Immature natural killer cell (primary cell): ENCODE measurements at regions not wholly inside any gene's neighbourhood (a gene's known extent, or its start where the extent isn't known, plus 50 kb on each side); places are given as distances from the start of the nearest gene placed in this dataset.

Experiments
- DNase-seq, 3 donors: peaks; one replicate each; pipeline ENCODE4 v3.0.0; 2022; ENCODE audit warnings: mixed read lengths in 1 of 3
- H3K27ac Mint-ChIP-seq, 6 donors: one replicate each; pipeline ENCODE4 v1.8.0; 2020; ENCODE audit warnings: mixed read lengths in 6 of 6, mild to moderate bottlenecking in 5 of 6, inconsistent platforms in 4 of 6, moderate library complexity in 3 of 6
- H3K27me3 Mint-ChIP-seq, 3 donors: one replicate each; pipeline ENCODE4 v1.8.0; 2020 to 2021; ENCODE audit warnings: low read depth in 3 of 3, mild to moderate bottlenecking in 3 of 3, mixed read lengths in 3 of 3, moderate library complexity in 3 of 3, inconsistent platforms in 1 of 3
- H3K36me3 Mint-ChIP-seq, 3 donors: one replicate each; pipeline ENCODE4 v1.8.0; 2020; ENCODE audit warnings: mixed read lengths in 3 of 3, inconsistent platforms in 2 of 3, mild to moderate bottlenecking in 2 of 3
- H3K4me1 Mint-ChIP-seq, 2 donors: one replicate each; pipeline ENCODE4 v1.8.0; 2020; ENCODE audit warnings: inconsistent platforms in 2 of 2, mild to moderate bottlenecking in 2 of 2, mixed read lengths in 2 of 2, moderate library complexity in 1 of 2
- H3K4me3 Mint-ChIP-seq, 5 donors: one replicate each; pipeline ENCODE4 v1.8.0; 2020; ENCODE audit warnings: mild to moderate bottlenecking in 5 of 5, mixed read lengths in 5 of 5, inconsistent platforms in 3 of 5, moderate library complexity in 3 of 5
- H3K9me3 Mint-ChIP-seq, 6 donors: one replicate each; pipeline ENCODE4 v1.8.0; 2020; ENCODE audit warnings: mild to moderate bottlenecking in 6 of 6, mixed read lengths in 6 of 6, inconsistent platforms in 4 of 6, moderate library complexity in 3 of 6

- peaks cover 0 to 8% (median 7%) of the 10 kb centered on the region in 6 donors for H3K9me3 Mint-ChIP-seq
- no peak for DNase-seq
- H3K36me3 Mint-ChIP-seq, result no peaks in the 10 kb centered on the region
- no peak overlapping the region for H3K27ac Mint-ChIP-seq
- peaks cover 9% of the 10 kb centered on the region in 2 donors for H3K4me1 Mint-ChIP-seq
- H3K4me3 Mint-ChIP-seq, result no peak overlapping the region
- peaks cover 2 to 6% (median 5%) of the 10 kb centered on the region in 3 donors for H3K27me3 Mint-ChIP-seq
Measured at GRCh38 chr12:116393859-116394650, 116.6 kb upstream of the MED13L start.

- Mint-ChIP-seq H3K36me3 (no peaks in the 10 kb centered on the region), H3K4me3 (no peak overlapping the region), H3K4me1 (peaks cover 9% of the 10 kb centered on the region in 2 donors), H3K9me3 (peaks cover 0 to 8% (median 7%) of the 10 kb centered on the region in 6 donors), H3K27me3 (peaks cover 2 to 8% (median 2%) of the 10 kb centered on the region in 3 donors), H3K27ac (no peak overlapping the region)
- DNase-seq, result no peak
Measured at GRCh38 chr12:116395396-116395795, 117.9 kb upstream of the MED13L start.

- DNase-seq, result no peak
- Mint-ChIP-seq H3K4me1 (peaks cover 9% of the 10 kb centered on the region in 2 donors), H3K27ac (no peak overlapping the region), H3K9me3 (peaks cover 0 to 8% (median 7%) of the 10 kb centered on the region in 6 donors), H3K4me3 (no peak overlapping the region), H3K27me3 (peaks cover 1 to 10% (median 2%) of the 10 kb centered on the region in 3 donors), H3K36me3 (no peaks in the 10 kb centered on the region)
Measured at GRCh38 chr12:116397148-116397547, 119.7 kb upstream of the MED13L start.

GRCh38 chr12:116398193-116398592 is 120.7 kb upstream of the MED13L start:
- H3K27ac Mint-ChIP-seq, result no peak overlapping the region

GRCh38 chr12:116399055-116399454 is 121.6 kb upstream of the MED13L start:
- Mint-ChIP-seq H3K9me3 (peaks cover 0 to 8% (median 7%) of the 10 kb centered on the region in 6 donors), H3K36me3 (no peaks in the 10 kb centered on the region), H3K4me1 (peaks cover 2 to 3% of the 10 kb centered on the region in 2 donors), H3K4me3 (no peak overlapping the region), H3K27ac (no peak overlapping the region), H3K27me3 (peaks cover 2 to 10% (median 3%) of the 10 kb centered on the region in 3 donors)
- no peak for DNase-seq

More at GRCh38 chr12:116398193-116398592, 120.7 kb upstream of the MED13L start:
- no peaks in the 10 kb centered on the region for H3K36me3 Mint-ChIP-seq
- no peak for DNase-seq
- H3K4me3 Mint-ChIP-seq, result no peak overlapping the region
- H3K9me3 Mint-ChIP-seq, result peaks cover 0 to 8% (median 7%) of the 10 kb centered on the region in 6 donors
- H3K4me1 Mint-ChIP-seq, result peaks cover 7 to 8% of the 10 kb centered on the region in 2 donors
- peaks cover 2 to 10% (median 3%) of the 10 kb centered on the region in 3 donors for H3K27me3 Mint-ChIP-seq

- no peaks in the 10 kb centered on the region for H3K36me3 Mint-ChIP-seq
- no peak for DNase-seq
- no peaks in the 10 kb centered on the region for H3K4me1 Mint-ChIP-seq
- no peak overlapping the region for H3K27ac Mint-ChIP-seq
- peaks cover 0 to 8% (median 7%) of the 10 kb centered on the region in 6 donors for H3K9me3 Mint-ChIP-seq
- H3K27me3 Mint-ChIP-seq, result peaks cover 1 to 10% (median 2%) of the 10 kb centered on the region in 3 donors
- no peak overlapping the region for H3K4me3 Mint-ChIP-seq
Measured at GRCh38 chr12:116400636-116401372, 123.3 kb upstream of the MED13L start.

GRCh38 chr12:116401565-116401964 is 124.1 kb upstream of the MED13L start:
- no peaks in the 10 kb centered on the region for H3K4me1 Mint-ChIP-seq
- peaks cover 1 to 10% (median 2%) of the 10 kb centered on the region in 3 donors for H3K27me3 Mint-ChIP-seq
- no peak overlapping the region for H3K27ac Mint-ChIP-seq

GRCh38 chr12:116402163-116402939 is 124.9 kb upstream of the MED13L start:
- Mint-ChIP-seq H3K36me3 (no peaks in the 10 kb centered on the region), H3K9me3 (peaks cover 0 to 8% (median 5%) of the 10 kb centered on the region in 6 donors), H3K27me3 (peaks cover 1 to 10% (median 2%) of the 10 kb centered on the region in 3 donors), H3K4me3 (no peak overlapping the region), H3K27ac (no peak overlapping the region), H3K4me1 (no peaks in the 10 kb centered on the region)
- DNase-seq, result no peak

More at GRCh38 chr12:116401565-116401964, 124.1 kb upstream of the MED13L start:
- H3K9me3 Mint-ChIP-seq, result peaks cover 0 to 8% (median 7%) of the 10 kb centered on the region in 6 donors
- no peak for DNase-seq
- H3K4me3 Mint-ChIP-seq, result no peak overlapping the region
- no peaks in the 10 kb centered on the region for H3K36me3 Mint-ChIP-seq

- no peak for DNase-seq
- Mint-ChIP-seq H3K36me3 (no peaks in the 10 kb centered on the region), H3K27ac (no peak overlapping the region), H3K9me3 (peaks cover 0 to 5% (median 2%) of the 10 kb centered on the region in 6 donors), H3K27me3 (peaks cover 0 to 9% (median 1%) of the 10 kb centered on the region in 3 donors), H3K4me3 (no peak overlapping the region), H3K4me1 (no peaks in the 10 kb centered on the region)
Measured at GRCh38 chr12:116403546-116403945, 126.1 kb upstream of the MED13L start.

GRCh38 chr12:116404247-116404646 is 126.8 kb upstream of the MED13L start:
- no peak for DNase-seq
- Mint-ChIP-seq H3K27ac (no peak overlapping the region), H3K27me3 (peaks cover 0 to 6% (median 1%) of the 10 kb centered on the region in 3 donors), H3K9me3 (no peaks in the 10 kb centered on the region), H3K36me3 (no peaks in the 10 kb centered on the region), H3K4me3 (no peak overlapping the region), H3K4me1 (no peaks in the 10 kb centered on the region)

- Mint-ChIP-seq H3K27me3 (peaks cover 0 to 3% (median 1%) of the 10 kb centered on the region in 3 donors), H3K4me1 (no peaks in the 10 kb centered on the region), H3K9me3 (no peaks in the 10 kb centered on the region), H3K36me3 (no peaks in the 10 kb centered on the region), H3K27ac (no peak overlapping the region), H3K4me3 (no peak overlapping the region)
- no peak for DNase-seq
Measured at GRCh38 chr12:116404913-116405611, 127.6 kb upstream of the MED13L start.

- H3K4me3 Mint-ChIP-seq, result no peak overlapping the region
- DNase-seq, result no peak
Measured at GRCh38 chr12:116406529-116406928, 129.0 kb upstream of the MED13L start.

More at GRCh38 chr12:116406529-116406928, 129.0 kb upstream of the MED13L start:
- H3K27ac Mint-ChIP-seq, result no peak overlapping the region
- H3K27me3 Mint-ChIP-seq, result peaks cover 0 to 1% (median 0%) of the 10 kb centered on the region in 3 donors
- H3K4me1 Mint-ChIP-seq, result no peaks in the 10 kb centered on the region
- H3K36me3 Mint-ChIP-seq, result no peaks in the 10 kb centered on the region
- H3K9me3 Mint-ChIP-seq, result no peaks in the 10 kb centered on the region
